Stimulated activated CD4-positive, alpha-beta T cell treated with anti-CD3 and anti-CD28 coated beads, Interleukin-12 subunit alpha, Interleukin-12 subunit beta, amount 100 ng/mL, for 48 hours (primary cell): ENCODE measurements at regions not wholly inside any gene's neighbourhood (a gene's known extent, or its start where the extent isn't known, plus 50 kb on each side); places are given as distances from the start of the nearest gene placed in this dataset.

Experiments
- DNase-seq, 3 donors: peaks; one replicate each; pipeline ENCODE4 v3.0.0-alpha.2; 2020; ENCODE audit warnings: low read depth in 2 of 3, low spot score in 1 of 3

DNA sequence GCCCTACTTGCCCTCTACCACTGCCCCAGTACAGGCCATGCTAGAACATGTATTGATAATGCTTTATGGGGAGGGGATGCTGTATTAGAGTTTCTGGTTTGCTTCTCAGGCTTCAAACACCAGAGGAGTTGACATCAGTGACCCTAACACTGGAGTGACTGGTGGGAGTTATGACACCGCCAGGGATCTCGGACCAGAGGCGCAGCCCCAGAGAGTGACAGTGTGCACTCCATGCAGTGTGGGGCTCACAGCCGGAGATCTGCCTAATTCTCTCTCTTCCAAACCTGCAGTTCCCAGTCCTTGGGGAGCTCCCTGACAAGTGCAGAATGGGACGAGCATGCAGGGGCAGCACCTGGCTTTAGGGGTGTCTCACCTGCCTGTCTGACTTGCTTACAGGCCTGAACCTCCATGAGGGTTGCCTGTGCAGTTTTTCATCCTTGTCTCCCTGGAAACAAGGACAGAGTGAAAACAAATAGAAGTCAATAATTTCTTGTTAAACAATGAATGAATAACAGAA is 244.9 kb upstream of the MYT1L start:
- no peak for DNase-seq

DNA sequence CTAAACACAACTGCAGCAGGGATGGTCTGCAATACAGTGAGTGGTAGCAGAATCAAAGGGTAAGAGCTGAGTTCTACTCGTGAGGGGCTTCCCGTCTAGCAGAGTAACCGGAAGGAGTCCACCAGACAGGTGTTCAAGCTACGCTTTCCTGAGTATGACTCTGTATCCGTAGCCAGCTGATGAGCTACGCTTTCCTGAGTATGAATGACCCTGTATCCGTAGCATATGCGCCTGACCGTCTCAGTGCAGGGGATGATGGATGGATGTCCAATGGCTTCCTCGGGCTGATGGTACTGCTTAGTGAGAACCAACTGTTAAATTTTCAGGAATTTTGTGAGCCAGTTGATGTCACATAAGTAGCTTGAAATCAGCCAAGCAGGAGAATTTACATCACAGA is 244.1 kb upstream of the MYT1L start:
- no peak for DNase-seq

DNA sequence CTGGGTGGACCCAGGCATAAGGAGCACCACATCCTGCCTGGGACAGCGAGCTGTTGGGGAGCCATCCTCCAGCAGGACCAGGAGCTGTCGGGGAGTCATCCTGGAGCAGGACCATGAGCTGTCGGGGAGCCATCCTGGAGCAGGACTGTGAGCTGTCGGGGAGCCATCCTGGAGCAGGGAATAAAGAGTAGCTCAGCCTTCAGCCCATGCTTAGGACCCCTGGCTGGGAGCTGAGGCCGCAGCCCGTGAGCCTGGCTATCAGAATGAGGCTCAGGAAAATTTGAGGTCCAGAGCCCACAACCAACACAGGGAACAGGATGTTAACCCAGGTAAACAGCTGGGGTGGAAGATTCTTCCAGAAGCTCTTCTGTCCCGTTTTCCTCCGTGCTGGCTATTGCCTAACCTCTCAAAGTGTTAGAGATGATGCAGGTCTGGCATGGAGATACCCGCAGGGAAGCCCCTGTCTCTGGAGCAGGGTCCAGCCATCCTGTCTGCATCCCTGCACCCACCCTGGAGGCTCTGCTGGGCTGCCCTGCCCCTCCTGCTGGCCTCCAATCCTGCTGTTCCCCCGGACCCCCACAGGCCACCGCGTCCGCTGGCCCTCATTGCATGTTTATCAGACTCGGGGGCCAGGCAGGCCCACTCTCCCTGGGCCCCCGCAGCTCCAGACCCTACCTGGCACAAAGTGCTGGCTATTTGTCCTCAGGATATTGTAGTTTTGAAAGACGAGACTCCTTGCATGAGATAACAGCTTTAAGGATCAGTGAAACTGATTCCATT is 243.5 kb upstream of the MYT1L start:
- DNase-seq = no peak

DNA sequence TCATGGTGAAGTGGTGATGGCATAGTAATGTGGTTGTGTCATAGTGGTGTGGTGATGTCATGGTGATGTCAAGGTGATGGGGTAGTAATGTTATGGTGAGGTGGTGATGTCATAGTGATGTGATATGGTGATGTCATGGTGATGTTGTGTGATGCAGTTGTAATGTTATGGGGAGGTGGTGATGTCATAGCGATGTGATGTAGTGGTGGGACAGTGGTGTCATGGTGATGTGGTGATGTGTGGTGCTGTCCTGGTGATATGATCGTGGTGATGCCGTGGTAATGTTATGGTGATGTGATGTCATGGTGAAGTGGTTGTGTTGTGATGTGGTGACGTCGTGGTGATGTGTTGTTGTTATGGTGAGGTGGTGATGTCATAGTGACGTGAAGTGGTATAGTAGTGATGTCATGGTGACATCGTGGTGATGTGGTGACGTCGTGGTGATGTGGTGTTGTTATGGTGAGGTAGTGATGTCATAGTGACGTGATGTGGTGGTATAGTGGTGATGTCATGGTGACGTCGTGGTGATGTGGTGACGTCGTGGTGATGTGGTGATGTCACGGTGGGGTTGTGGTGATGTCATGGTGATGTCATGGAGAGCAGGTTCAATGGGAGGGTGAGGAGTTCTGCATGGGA is 242.7 kb upstream of the MYT1L start:
- DNase-seq = no peak

DNA sequence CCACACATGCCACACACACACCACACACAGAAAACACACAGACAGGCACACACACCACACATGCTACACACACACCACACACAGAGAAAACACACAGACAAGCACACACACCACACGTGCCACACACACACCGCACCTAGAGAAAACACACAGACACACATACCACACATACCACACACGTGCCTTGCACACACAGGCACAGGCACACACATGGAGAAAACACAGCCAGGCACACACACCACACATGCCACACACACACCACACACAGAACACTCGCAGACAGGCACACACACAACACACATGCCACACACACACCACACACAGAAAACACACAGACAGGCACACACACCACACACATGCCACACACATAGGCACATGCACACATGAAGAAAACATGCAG is 242.1 kb upstream of the MYT1L start:
- DNase-seq = no peak

DNA sequence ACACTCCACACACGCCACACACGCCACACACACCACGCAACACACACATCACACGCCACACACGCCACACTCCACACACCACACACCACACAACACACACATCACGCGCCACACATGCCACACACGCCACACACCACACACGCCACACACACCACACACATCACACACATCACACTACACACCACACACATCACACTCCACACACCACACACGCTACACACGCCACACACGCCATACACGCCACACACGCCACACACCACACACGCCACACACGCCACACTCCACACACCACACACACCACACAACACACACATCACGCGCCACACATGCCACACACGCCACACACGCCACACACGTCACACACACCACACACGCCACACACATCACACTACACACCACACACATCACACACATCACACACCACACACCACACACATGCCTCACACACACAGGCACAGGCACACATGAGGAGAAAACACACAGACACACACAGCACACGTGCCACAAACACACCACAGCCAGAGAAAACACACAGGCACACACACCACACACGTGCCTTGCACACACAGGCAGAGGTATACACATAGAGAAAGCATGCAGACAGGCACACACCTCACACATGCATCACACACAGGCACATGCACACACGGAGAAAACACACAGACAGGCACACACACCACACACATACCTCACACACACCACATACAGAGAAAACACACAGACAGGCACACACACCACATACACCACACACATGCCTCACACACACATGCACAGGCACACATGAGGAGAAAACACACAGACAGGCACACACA is 241.5 kb upstream of the MYT1L start:
- DNase-seq = no peak

DNA sequence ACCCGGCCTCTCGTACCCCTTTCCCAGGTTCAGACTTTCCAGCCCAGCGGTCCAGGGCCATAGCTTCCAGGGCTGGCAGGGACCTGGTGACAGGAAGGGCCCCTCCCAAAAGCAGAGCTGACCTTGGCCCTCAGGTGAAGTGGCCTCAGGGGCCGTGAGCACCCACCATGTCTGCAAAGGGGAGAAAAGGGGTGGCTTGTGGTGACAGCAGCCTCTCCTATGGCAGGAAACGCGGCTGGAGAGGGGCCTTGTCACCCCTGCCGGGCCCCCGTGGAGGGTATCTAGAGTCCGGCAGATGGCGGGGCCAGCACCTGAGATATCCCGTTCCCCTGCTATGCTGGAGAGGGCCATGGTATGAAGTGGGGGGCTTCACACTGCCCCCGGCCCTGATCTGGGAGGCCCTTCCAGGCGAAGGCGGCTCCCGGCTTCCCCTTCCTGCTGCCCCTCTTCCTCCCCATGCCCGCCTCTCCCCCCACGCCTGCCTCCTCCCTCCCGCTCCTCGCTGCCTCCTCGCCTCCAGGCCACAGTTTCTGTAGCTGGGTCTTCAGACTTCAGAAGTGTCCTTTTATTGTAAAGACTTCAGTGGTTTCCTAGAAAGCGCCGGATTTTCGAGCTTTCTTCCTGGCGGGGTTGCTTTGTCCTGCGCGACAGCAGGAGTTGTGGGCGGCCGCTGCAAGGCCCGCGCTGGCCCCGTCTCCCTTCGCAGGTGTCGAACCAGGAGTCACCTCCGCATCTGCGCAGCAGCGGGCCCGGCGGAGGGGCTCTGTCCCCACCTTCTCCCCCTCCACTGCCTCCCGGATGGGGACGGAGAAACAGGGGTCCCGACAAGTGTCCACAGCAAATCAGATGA is 240.5 kb upstream of the MYT1L start:
- no peak for DNase-seq

DNA sequence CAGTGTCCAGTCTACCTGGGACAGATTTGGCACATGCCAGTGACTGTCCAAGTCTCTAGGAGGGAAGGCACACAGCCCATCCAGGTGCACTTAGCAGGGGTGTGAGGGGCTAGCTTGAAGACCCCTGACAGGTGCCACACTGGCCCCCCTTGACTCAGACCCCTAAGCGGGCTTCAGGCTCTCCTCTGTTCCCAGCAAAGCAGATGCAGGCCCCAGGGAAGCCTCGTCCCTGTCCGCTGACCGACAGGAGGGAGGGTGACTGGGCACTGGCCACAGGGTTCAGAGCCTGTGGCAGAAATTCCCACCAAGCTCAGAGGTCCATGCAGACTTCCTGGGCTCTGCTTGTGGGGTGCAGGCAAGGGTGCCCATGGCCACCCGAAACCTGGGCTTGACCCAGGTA is 239.8 kb upstream of the MYT1L start:
- no peak for DNase-seq

DNA sequence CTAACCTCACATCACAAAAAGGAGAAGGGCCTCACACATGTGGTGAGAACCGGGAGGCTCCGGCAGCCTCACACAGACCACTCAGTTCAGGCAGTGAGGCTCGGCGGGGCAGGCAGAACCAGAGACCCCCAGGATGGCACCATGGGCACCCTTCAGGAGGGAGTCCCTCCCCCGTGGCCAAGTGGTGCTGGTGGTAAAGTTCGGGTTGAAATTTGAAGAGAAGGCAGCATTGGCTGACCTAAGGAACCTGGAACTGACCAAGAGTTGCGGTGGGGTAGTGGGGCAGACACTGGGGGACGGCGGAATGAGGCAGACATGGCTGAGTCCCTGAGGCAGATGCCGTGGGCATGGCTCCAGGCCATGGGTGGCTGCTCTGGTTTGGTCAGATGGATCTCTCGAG is 239.3 kb upstream of the MYT1L start:
- DNase-seq = no peak

DNA sequence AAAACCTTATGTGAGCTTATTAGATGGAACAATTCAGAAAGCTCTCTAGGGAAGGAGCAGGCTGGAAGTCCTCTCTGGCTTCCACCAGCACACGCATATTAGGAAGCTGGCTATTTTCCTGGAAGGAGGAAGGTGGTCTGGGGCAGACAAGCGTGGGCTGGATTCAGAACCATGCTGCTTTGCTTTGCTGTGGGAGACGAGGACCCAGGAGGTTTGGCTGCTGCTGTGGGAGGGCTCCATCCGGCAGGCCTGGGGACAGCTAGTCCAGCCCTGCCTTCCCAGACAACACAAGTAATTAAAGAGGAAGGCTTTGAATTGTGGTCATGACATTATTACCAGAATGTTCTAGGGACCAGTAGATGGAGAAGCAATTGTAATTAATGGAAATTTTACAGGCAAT is 238.8 kb upstream of the MYT1L start:
- DNase-seq = no peak

DNA sequence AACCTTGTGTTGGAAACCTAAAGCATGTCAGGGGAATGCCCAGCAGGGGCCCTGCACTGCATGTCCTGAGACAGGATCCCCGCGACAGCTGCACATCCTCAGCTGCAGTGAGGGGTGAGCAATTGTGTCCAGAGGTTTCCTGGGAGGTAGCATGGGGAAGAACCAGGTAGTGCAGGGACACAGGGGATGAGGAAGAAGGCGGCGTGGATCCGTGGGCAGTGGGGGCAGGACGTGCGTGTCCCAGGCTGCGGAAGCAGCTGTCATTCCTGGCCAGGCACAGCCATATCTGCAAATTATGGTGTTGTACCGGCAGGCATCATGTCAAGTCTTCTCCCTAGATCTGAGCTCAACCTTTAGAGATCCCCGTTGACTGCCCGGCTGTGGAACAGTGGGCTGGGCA is 238.2 kb upstream of the MYT1L start:
- DNase-seq = no peak

DNA sequence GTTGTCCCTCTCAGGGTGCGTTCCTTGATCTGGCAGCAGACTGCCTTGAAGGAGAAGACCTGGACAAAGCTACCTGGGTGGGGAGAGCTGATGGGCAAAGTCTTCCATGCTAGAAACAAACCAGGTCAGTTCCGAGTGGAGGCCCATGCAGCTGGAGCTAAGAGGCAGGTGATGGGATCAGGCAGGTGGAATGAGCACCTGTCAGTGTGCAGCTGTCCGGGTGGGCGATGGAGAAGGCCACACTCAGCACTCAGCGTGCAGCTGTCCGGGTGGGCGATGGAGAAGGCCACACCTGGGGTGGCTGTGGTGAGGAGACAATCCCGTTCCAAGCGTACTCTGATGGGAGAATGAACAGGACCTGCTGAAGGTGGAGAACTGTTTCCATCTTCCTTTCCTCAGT is 237.3 kb upstream of the MYT1L start:
- no peak for DNase-seq

DNA sequence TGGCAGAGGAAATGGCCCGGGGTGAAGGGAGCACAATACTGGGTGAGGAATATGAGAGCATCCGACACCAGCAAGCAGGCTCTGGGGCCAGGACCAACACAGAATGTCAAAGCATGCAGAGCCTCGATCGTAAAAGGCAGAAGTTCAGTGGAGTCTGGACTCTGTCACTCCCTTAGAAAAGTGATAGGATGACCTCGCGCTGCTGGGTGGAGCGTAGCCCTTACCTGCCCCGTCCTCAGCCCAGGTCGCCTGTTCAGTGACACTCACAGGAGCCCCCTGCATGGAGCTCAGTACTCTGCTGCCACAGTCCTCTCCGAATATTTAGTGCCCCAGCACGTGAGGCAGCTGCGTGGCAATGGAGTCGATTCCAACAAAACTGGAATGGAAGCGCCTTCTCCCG is 236.7 kb upstream of the MYT1L start:
- no peak for DNase-seq

DNA sequence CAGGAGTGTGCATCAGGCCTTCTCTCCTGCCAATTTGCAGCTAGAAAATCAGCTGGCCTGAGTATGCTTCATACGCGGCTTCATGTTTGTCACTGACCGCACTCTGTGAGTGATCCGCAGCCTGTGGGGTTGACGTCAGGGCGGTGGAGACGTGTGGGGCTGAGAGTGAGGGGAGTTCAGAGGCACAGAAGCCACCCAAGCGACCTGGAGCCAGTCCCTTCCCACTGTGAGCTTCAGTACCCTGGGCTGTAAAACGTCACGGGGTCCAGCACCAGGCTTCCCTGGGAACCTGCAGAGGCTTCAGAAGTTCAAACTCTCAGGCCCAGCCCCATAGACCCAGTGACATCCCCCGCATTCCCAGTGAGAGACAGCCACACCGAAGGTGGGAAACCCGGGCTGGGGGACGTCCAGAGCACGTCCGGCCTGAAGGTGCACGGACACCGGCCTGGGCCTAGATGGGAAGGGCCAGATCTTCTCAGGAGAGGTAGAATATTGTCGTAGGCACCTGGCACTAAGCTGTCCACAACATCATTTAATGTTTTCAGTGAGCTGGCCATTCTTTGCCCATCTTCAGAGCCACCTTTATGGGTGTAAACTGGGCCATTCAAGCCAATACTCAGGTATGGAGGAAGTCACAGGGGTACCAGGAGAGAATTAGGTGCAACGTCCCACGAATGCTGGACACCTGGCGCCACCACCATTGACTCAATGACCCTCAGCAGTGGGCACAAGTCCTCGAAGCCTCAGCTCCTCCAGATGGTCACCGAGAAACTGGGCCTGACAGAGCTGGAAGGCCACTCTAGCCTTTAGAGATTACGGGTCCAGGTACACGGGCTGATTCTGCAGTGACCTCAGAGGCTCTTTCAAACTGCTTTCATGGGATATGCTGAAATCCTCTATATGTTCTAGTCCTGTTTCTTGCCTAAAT is 235.6 kb upstream of the MYT1L start:
- DNase-seq = no peak

DNA sequence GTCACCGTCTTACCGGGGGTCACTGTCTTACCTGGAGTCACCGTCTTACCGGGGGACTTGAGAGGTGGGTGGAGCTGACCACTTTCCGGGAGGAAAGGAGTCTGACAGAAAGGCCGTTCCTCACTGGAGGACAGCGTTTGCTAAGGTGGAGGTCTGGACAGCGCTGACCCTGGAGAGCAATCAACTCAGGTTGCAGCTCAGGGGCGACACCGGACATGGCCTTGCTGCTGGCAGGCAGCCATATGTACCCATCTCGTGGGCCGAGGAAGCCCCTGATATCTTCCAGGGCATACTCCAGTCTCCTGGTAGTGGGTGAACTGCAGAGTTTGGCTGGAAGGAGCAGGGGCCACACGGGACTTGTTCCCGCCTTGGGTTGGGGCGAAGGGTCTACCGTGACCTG is 234.6 kb upstream of the MYT1L start:
- DNase-seq = no peak

DNA sequence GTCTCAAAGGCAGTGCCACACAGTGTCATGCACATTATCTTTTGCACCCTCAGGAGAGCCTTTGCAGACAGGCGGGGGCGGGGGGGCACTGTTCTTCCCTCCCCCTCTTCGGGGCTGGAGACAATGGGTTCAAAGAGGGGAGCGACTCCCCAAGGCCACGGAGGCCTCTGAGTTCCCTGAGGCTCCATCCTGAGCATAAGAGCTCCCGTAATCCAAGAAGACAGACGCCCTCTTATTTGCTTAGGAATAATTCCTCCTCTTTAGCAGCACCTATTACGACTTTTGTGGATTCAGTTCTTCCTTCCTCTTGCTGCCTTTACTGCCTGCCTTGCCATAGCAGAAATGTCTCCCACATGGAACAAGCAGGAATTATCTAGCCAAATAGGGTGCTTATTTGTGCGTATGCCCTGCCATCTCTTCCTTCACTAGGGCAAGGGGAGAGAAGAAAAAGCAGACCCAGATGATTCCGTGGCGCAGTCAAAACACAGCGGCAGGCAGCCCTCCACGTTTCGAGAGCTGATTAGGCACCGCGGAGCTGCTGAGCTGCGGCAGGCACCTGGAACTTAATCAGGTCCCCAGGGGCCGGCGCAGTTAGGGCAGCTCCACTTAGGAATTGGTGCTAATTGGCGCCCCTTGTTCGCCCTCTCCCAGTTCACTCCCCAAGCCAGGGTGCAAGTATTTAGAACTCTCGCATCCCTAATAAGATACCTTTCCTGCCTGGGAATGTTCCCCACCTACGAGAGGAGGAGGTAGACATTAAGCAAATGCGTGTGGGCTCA is 233.4 kb upstream of the MYT1L start:
- DNase-seq = no peak

DNA sequence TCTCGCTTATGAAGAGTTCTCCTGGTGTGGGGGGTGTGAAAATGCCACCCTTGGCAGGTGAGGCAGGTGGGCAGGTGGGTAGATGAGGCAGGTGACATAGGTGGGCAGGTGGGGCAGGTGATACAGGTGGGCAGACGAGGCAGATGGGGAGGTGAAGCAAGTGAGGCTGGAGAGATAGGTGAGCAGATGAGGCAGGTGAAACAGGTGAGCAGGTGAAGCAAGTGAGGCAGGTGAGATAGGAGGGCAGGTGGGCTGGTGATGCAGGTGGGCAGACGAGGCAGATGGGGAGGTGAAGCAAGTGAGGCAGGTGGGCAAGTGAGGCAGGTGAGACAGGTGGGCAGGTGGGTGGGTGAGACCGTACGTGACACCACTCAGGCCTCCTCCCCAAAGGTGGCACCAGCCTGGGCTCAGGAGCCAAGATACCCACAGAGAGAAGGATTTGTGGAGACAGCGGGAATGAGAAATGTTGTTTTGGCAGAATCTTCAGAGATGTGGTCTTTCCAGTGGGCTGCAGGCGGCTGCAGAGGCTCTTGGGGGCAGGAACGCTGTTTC is 232.3 kb upstream of the MYT1L start:
- no peak for DNase-seq

DNA sequence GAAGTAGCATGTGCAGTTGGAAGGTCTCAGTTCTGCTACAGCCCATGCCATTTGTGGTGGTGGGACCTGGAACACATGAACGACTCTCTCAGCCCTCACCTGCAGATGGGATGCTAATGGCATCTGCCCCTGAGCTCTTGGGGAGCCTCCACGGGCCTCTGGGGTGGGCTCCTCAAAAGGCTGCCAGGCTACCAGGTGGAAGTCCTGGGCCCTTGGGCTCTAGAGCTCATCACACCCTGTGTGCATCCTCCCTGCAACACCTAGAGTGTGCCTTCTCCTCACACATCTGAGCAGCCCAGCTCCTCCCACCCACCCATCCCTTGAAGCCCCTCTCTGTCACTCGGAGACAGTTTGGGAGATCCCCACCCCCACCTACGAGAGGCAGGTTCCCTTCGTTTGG is 231.8 kb upstream of the MYT1L start:
- DNase-seq = no peak
